ENCODE measurements at regions not wholly inside any gene's neighbourhood (a gene's known extent, or its start where the extent isn't known, plus 50 kb on each side); places are given as distances from the start of the nearest gene placed in this dataset.

DNA sequence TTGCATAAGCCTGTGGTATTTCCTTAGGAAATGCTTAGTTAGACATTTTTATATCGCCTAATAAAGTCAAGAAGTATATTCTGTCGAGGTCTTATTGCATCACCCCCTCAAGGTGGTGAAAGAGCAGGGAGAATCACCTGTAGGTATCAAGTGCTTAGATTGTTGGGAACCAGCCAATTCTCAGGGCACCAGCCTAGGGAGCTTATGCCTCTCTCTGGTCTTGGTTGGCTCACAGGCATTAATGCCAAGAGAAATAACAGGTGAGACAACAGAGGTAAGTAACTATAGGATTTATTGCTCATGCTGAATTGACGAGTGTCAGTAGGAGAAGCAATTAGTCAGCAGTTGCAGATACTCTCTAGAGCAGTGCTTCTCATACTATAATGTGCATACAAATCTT lies 663.3 kb upstream of the ZNF804A start:
- DNase-seq (ENCODE audit: extremely low read depth, insufficient read length) = no peak
- no peaks in the 10 kb centered on the region for H3K27me3 ChIP-seq (replicated peaks; ENCODE audit: control insufficient read depth, insufficient read depth, low read length)
- H3K36me3 ChIP-seq (ENCODE audit: control insufficient read depth, insufficient read depth, low read length) = no peaks in the 10 kb centered on the region
- TF ChIP-seq, protein P1, sequence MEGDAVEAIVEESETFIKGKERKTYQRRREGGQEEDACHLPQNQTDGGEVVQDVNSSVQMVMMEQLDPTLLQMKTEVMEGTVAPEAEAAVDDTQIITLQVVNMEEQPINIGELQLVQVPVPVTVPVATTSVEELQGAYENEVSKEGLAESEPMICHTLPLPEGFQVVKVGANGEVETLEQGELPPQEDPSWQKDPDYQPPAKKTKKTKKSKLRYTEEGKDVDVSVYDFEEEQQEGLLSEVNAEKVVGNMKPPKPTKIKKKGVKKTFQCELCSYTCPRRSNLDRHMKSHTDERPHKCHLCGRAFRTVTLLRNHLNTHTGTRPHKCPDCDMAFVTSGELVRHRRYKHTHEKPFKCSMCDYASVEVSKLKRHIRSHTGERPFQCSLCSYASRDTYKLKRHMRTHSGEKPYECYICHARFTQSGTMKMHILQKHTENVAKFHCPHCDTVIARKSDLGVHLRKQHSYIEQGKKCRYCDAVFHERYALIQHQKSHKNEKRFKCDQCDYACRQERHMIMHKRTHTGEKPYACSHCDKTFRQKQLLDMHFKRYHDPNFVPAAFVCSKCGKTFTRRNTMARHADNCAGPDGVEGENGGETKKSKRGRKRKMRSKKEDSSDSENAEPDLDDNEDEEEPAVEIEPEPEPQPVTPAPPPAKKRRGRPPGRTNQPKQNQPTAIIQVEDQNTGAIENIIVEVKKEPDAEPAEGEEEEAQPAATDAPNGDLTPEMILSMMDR (IDR thresholded peaks at IDR 0.05; ENCODE audit: insufficient read depth, low read length, poor library complexity, severe bottlenecking) = no peak
- H3K4me3 ChIP-seq (replicated peaks; ENCODE audit: low read depth, low read length) = no peak overlapping the region

DNA sequence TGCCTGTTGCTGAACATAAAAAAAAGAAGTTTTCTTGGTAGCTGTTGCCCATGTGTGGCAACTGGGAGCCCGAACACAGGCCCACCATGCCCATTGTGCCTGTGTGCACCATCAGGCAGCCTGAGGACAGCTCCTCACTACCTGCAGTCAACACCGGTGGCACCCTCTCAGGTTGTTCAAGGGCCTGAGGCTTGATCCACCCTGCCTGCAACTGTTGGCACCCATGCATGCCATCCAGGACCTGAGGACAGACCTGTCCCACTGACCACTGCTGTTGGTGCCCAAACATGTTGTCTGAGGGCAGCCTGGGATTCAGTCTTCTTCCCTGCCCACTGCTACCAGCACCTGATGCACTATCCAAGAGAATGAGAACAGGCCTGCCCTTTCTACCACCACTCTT lies 661.1 kb upstream of the ZNF804A start:
- no peak for DNase-seq (ENCODE audit: extremely low read depth, insufficient read length)
- TF ChIP-seq, protein P1 (IDR thresholded peaks at IDR 0.05; ENCODE audit: insufficient read depth, low read length, poor library complexity, severe bottlenecking) = no peak

DNA sequence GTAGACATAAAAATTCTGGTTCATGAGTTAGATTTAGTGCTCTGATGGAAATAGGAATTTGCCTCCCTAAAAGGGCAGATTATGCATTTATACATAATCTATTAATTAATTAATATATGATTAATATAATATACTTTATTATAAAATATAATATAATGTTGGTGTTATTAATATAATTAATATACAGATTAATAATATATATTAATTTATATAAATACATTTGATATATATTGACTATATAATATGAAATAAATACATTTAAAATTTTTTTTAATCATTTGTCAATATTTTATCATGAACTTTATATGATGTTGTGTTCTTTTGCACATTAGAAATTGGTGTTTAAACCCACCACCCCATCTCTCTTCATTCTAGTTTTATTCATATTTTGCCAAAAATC lies 652.1 kb upstream of the ZNF804A start:
- no peaks in the 10 kb centered on the region for H3K36me3 ChIP-seq (ENCODE audit: control insufficient read depth, insufficient read depth, low read length)
- H3K4me3 ChIP-seq (replicated peaks; ENCODE audit: low read depth, low read length) = no peak overlapping the region
- no peak for DNase-seq (ENCODE audit: extremely low read depth, insufficient read length)
- H3K27me3 ChIP-seq (replicated peaks; ENCODE audit: control insufficient read depth, insufficient read depth, low read length) = no peaks in the 10 kb centered on the region
- TF ChIP-seq, protein P1 (IDR thresholded peaks at IDR 0.05; ENCODE audit: insufficient read depth, low read length, poor library complexity, severe bottlenecking) = no peak

More for the DNA sequence above, 661.1 kb upstream of the ZNF804A start:
- Histone ChIP-seq H3K27me3 (replicated peaks; ENCODE audit: control insufficient read depth, insufficient read depth, low read length) (no peaks in the 10 kb centered on the region), H3K36me3 (ENCODE audit: control insufficient read depth, insufficient read depth, low read length) (no peaks in the 10 kb centered on the region), H3K4me3 (replicated peaks; ENCODE audit: low read depth, low read length) (no peak overlapping the region)

DNA sequence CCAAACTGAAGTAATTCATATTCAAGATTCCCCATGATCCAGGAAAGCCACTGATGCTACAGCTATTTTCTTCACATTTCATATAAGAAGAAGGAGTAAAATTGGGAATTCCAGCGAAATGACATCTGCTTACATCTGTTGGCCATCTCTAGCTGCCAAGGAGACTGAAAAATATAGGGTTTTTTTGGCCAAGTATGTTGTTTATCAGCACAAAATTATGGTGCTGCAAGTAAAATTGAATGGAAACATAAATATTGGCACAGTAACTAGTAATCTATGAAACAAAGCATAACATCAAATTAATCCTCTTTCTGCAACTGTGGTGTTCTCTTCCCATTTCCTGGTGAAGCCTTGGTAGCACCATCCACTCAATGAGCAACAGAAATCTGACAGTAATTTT lies 649.5 kb upstream of the ZNF804A start:
- Histone ChIP-seq H3K27me3 (replicated peaks; ENCODE audit: control insufficient read depth, insufficient read depth, low read length) (no peaks in the 10 kb centered on the region), H3K4me3 (replicated peaks; ENCODE audit: low read depth, low read length) (no peak overlapping the region), H3K36me3 (ENCODE audit: control insufficient read depth, insufficient read depth, low read length) (no peaks in the 10 kb centered on the region)
- DNase-seq (ENCODE audit: extremely low read depth, insufficient read length) = no peak
- TF ChIP-seq, protein P1 (IDR thresholded peaks at IDR 0.05; ENCODE audit: insufficient read depth, low read length, poor library complexity, severe bottlenecking) = no peak

DNA sequence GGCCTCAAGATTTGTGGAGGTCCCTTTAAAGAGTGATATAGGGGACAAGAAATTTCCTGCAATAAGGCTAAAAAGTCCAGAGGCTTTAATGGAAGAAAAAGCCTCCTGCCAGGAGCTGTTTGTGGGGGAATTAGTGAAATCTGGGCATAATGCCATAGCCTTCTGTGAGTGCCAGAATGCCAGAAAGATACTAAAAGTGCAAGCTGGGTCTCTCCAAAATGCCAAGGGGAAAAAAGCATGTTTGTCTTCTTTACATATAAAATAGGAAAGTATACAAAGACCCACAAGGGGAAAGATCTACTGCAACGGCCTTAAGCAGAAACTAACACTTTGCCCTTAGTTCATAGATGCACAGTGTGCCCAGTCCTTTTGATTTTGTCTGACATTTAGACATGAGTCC lies 647.7 kb upstream of the ZNF804A start:
- H3K36me3 ChIP-seq (ENCODE audit: control insufficient read depth, insufficient read depth, low read length) = no peaks in the 10 kb centered on the region
- no peak for DNase-seq (ENCODE audit: extremely low read depth, insufficient read length)
- H3K4me3 ChIP-seq (replicated peaks; ENCODE audit: low read depth, low read length) = no peak overlapping the region
- TF ChIP-seq, protein P1 (IDR thresholded peaks at IDR 0.05; ENCODE audit: insufficient read depth, low read length, poor library complexity, severe bottlenecking) = no peak
- H3K27me3 ChIP-seq (replicated peaks; ENCODE audit: control insufficient read depth, insufficient read depth, low read length) = no peaks in the 10 kb centered on the region

DNA sequence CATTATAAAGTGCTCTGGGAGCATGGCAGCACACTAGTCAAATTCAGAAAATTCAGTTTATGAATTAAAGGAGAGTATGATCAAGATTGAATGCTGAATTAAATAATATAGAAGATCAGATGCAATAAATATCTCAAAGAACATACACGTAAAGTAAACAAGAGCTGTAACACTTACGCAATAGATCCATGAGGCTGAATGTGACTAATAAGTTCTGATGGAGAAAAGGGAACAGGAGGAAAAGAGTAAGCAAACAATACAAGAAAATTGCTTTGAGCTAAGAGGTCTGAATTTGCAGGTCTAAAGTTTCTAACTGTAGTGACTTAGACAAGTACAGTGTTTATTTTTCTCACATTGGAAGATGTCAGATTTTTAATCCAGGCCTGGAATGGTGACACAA lies 646.7 kb upstream of the ZNF804A start:
- no peak for DNase-seq (ENCODE audit: extremely low read depth, insufficient read length)
- Histone ChIP-seq H3K27me3 (replicated peaks; ENCODE audit: control insufficient read depth, insufficient read depth, low read length) (no peaks in the 10 kb centered on the region), H3K36me3 (ENCODE audit: control insufficient read depth, insufficient read depth, low read length) (no peaks in the 10 kb centered on the region), H3K4me3 (replicated peaks; ENCODE audit: low read depth, low read length) (no peak overlapping the region)
- TF ChIP-seq, protein P1 (IDR thresholded peaks at IDR 0.05; ENCODE audit: insufficient read depth, low read length, poor library complexity, severe bottlenecking) = no peak

Measured in GM06990 (cell line).